Panc1 (cell line): ENCODE measurements at regions not wholly inside any gene's neighbourhood (a gene's known extent, or its start where the extent isn't known, plus 50 kb on each side); places are given as distances from the start of the nearest gene placed in this dataset.

Source experiments
- ATAC-seq: fragments of 200-7000 bp; cut with Tn5 transposase; 2 replicates; pipeline ENCODE4 v1.9.1; 2020; ENCODE audit warnings: mild to moderate bottlenecking, moderate library complexity
- BruUV-seq: library from RNA; stranded (reverse); fragments of 400-500 nt; replicated peaks from 2 replicates; lab custom pipeline; 2021; lab: Mats Ljungman, UMichigan
- CTCF ChIA-PET: fragments of 300-600 bp; sonication (Branson Sonifier 250); formaldehyde crosslinking; loops from one replicate; lab custom pipeline; 2022; ENCODE audit warnings: antibody characterized with exemption; lab: Charles Lee
- POLR2A ChIA-PET: fragments of 300-600 bp; sonication (Branson Sonifier 250); formaldehyde crosslinking; loops from one replicate; lab custom pipeline; 2022; ENCODE audit warnings: antibody characterized with exemption; lab: Charles Lee
- DNase-seq: peaks from one replicate; pipeline ENCODE4 v3.0.0-alpha.2; 2010; ENCODE audit warnings: low read depth, low spot score
- H3K27ac ChIP-seq: 2 replicates; pipeline ENCODE4 v1.5.1; 2011; ENCODE audit warnings: mild to moderate bottlenecking, low read length, inconsistent platforms
- H3K27me3 ChIP-seq: fragments of 200-500 bp; sonication (Bioruptor generic); 2 replicates; pipeline ENCODE4 v1.6.0; 2014; ENCODE audit warnings: low read length, inconsistent platforms; ENCODE audit not compliant: control insufficient read depth, insufficient read depth
- H3K36me3 ChIP-seq: fragments of 200-500 bp; sonication (Bioruptor generic); 2 replicates; pipeline ENCODE4 v1.5.1; 2014; ENCODE audit warnings: inconsistent platforms, mild to moderate bottlenecking, low read length, moderate library complexity; ENCODE audit not compliant: control insufficient read depth, insufficient read depth
- H3K4me1 ChIP-seq: 2 replicates; pipeline ENCODE4 v1.5.1; 2011; ENCODE audit warnings: inconsistent platforms, mild to moderate bottlenecking, low read length, moderate library complexity; ENCODE audit not compliant: control insufficient read depth, insufficient read depth
- H3K4me3 ChIP-seq, 2 experiments: 2 replicates each; pipeline ENCODE4 v1.5.1; 2011 to 2012; ENCODE audit warnings: low read depth in 2 of 2, low read length in 2 of 2, mild to moderate bottlenecking in 2 of 2, inconsistent platforms in 1 of 2, moderate library complexity in 1 of 2
- H3K9me3 ChIP-seq: fragments of 200-500 bp; sonication (Bioruptor generic); 2 replicates; pipeline ENCODE4 v1.5.1; 2014; ENCODE audit warnings: low read depth, mild to moderate bottlenecking, inconsistent platforms, low read length, moderate library complexity; ENCODE audit not compliant: control insufficient read depth, insufficient read depth
- POLR2AphosphoS5 ChIP-seq: IDR thresholded peaks from 2 replicates; pipeline ENCODE4 v1.6.1; 2012; ENCODE audit warnings: mild to moderate bottlenecking, low read depth, low read length, moderate library complexity
- SIN3A ChIP-seq: IDR thresholded peaks from 2 replicates; pipeline ENCODE4 v1.6.1; 2012; ENCODE audit warnings: low read depth, mild to moderate bottlenecking, low read length, moderate library complexity, borderline replicate concordance; ENCODE audit not compliant: insufficient read depth
- TCF7L2 ChIP-seq: IDR thresholded peaks from 2 replicates; pipeline ENCODE4 v1.6.1; 2011; ENCODE audit warnings: mild to moderate bottlenecking, low read depth, low read length, inconsistent platforms
- in situ Hi-C: cut with HindIII; loops from 2 replicates; pipeline ENCODE4 v1.10.0; 2016; ENCODE audit warnings: low sequenced_read_pairs, low pct_unique_long_range_greater_than_20kb
- intact Hi-C: fragments of 100-400 bp; cut with micrococcal nuclease; formaldehyde crosslinking; loops from one replicate; pipeline ENCODE4 v1.10.0; 2022; ENCODE audit not compliant: unreplicated experiment
- TF ChIP-seq, protein P1 (sequence below): fragments of 450-650 bp; IDR thresholded peaks from 2 replicates; pipeline ENCODE4 v1.5.1; 2017; ENCODE audit warnings: mild to moderate bottlenecking
- TF ChIP-seq, protein P2 (sequence below), 2 experiments: IDR thresholded peaks; 2 replicates each; pipeline ENCODE4 v1.6.1; 2011 to 2012; ENCODE audit warnings: low read depth in 2 of 2, control low read depth in 1 of 2, low read length in 1 of 2, mild to moderate bottlenecking in 1 of 2, moderate library complexity in 1 of 2; ENCODE audit not compliant: insufficient read depth in 1 of 2

DNA sequence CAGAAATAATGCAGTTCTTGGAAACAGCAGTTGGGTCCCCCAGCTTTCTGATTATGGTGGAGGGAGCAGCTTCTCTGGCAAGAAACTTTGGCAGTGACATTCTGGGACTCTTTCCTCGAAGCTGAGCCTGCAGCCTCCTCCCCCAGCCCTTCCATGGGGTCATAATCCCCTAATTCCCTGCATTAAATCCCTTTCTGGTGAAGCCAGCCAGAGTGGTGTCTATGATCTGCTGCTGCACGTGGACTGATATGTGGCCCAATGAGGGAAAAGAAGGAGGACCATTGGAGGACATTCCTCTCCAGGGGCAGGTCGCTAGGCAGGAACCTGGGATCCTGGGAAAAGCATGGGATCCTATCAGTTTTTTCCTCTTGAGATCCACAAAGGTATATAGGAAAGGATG lies 470.5 kb downstream of the RPS24 start:
- Histone ChIP-seq H3K9me3 (no peaks in the 10 kb centered on the region), H3K4me3 (no peak overlapping the region), H3K4me1 (no peaks in the 10 kb centered on the region), H3K27ac (no peak overlapping the region), H3K36me3 (no peaks in the 10 kb centered on the region), H3K27me3 (no peaks in the 10 kb centered on the region; the same call in 1 of the 2 replicates)
- no TSS peak for BruUV-seq
- POLR2A ChIA-PET = no interaction called here
- no peak for DNase-seq
- in situ Hi-C loops = no loop called here
- TF ChIP-seq POLR2AphosphoS5 (no peak), SIN3A (no peak), TCF7L2 (no peak)
- TF ChIP-seq, protein P1, sequence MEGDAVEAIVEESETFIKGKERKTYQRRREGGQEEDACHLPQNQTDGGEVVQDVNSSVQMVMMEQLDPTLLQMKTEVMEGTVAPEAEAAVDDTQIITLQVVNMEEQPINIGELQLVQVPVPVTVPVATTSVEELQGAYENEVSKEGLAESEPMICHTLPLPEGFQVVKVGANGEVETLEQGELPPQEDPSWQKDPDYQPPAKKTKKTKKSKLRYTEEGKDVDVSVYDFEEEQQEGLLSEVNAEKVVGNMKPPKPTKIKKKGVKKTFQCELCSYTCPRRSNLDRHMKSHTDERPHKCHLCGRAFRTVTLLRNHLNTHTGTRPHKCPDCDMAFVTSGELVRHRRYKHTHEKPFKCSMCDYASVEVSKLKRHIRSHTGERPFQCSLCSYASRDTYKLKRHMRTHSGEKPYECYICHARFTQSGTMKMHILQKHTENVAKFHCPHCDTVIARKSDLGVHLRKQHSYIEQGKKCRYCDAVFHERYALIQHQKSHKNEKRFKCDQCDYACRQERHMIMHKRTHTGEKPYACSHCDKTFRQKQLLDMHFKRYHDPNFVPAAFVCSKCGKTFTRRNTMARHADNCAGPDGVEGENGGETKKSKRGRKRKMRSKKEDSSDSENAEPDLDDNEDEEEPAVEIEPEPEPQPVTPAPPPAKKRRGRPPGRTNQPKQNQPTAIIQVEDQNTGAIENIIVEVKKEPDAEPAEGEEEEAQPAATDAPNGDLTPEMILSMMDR = no peak
- TF ChIP-seq, protein P2, sequence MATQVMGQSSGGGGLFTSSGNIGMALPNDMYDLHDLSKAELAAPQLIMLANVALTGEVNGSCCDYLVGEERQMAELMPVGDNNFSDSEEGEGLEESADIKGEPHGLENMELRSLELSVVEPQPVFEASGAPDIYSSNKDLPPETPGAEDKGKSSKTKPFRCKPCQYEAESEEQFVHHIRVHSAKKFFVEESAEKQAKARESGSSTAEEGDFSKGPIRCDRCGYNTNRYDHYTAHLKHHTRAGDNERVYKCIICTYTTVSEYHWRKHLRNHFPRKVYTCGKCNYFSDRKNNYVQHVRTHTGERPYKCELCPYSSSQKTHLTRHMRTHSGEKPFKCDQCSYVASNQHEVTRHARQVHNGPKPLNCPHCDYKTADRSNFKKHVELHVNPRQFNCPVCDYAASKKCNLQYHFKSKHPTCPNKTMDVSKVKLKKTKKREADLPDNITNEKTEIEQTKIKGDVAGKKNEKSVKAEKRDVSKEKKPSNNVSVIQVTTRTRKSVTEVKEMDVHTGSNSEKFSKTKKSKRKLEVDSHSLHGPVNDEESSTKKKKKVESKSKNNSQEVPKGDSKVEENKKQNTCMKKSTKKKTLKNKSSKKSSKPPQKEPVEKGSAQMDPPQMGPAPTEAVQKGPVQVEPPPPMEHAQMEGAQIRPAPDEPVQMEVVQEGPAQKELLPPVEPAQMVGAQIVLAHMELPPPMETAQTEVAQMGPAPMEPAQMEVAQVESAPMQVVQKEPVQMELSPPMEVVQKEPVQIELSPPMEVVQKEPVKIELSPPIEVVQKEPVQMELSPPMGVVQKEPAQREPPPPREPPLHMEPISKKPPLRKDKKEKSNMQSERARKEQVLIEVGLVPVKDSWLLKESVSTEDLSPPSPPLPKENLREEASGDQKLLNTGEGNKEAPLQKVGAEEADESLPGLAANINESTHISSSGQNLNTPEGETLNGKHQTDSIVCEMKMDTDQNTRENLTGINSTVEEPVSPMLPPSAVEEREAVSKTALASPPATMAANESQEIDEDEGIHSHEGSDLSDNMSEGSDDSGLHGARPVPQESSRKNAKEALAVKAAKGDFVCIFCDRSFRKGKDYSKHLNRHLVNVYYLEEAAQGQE (IDR thresholded peaks at IDR 0.05; ENCODE audit: insufficient read depth in 1 of 2, low read depth in 2 of 2, low read length in 1 of 2) = no peak
- no peak for ATAC-seq
- CTCF ChIA-PET = no interaction called here
- intact Hi-C loops = no loop called here

DNA sequence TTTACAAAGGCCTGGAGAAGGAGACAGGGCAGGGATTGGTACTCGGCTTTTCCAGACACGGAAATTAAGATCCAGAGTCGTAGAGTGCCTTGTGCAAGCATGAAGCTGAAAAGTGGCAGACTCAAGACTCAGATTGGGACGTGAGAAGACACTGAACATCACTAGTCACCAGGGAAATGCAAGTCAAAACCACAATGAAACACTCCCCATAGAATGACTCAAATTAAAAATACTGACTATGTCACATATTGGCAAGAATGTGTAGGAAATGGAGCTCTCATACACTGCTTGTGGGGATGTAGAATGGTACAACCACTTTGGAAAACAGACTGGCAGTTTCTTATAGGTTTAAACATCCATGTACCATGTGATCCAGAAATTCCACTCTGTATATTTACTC lies 472.0 kb downstream of the RPS24 start:
- Histone ChIP-seq H3K4me3 (no peak overlapping the region), H3K27ac (no peak overlapping the region), H3K9me3 (no peaks in the 10 kb centered on the region), H3K4me1 (no peaks in the 10 kb centered on the region), H3K36me3 (no peaks in the 10 kb centered on the region), H3K27me3 (no peaks in the 10 kb centered on the region; the same call in 1 of the 2 replicates)
- no peak for ATAC-seq
- intact Hi-C loops = no loop called here
- in situ Hi-C loops = no loop called here
- TF ChIP-seq, protein P2 (IDR thresholded peaks at IDR 0.05; ENCODE audit: insufficient read depth in 1 of 2, low read depth in 2 of 2, low read length in 1 of 2) = no peak
- TF ChIP-seq, protein P1 = no peak
- TF ChIP-seq SIN3A = no peak
- no peak for TF ChIP-seq POLR2AphosphoS5
- TF ChIP-seq TCF7L2 = no peak
- no peak for DNase-seq
- BruUV-seq = no TSS peak
- ChIA-PET POLR2A (interaction anchor here (0.6 kb wide), 1 partner anchor 267 kb away, joined by 3 read pairs; no protein-coding TSS in a partner anchor), CTCF (no interaction called here)
